ENCODE measurements at regions not wholly inside any gene's neighbourhood (a gene's known extent, or its start where the extent isn't known, plus 50 kb on each side); places are given as distances from the start of the nearest gene placed in this dataset.
"Not testable (repeated sequence)": the region's sequence is repeated elsewhere in the genome, so short reads cannot be mapped to it uniquely, and the experiment has no call there.

GRCh38 chr15:37394402-37395099, 294.2 kb upstream of the MEIS2 start:
- no peak overlapping the region for H3K27ac ChIP-seq (ENCODE audit: low read depth, low read length)
- H3K4me1 ChIP-seq (ENCODE audit: control insufficient read depth in 1 of 2, insufficient read depth in 2 of 2, low read length in 2 of 2), result no peaks in the 10 kb centered on the region
- no peaks in the 10 kb centered on the region for H3K27me3 ChIP-seq (ENCODE audit: control insufficient read depth in 1 of 2, insufficient read depth in 2 of 2, low read length in 2 of 2)
- no peaks in the 10 kb centered on the region for H3K36me3 ChIP-seq (ENCODE audit: control insufficient read depth in 1 of 2, insufficient read depth in 2 of 2, low read length in 2 of 2)
- peaks cover 0 to 3% of the 10 kb centered on the region in 2 donors for H3K9me3 ChIP-seq (ENCODE audit: control insufficient read depth in 1 of 2, low read length in 2 of 2)
- no peak overlapping the region for H3K9ac ChIP-seq (ENCODE audit: low read depth in 1 of 2, low read length in 2 of 2)
- no peak overlapping the region for H3K4me3 ChIP-seq (ENCODE audit: low read depth in 1 of 2, low read length in 2 of 2)

GRCh38 chr15:37395100-37395468, 294.7 kb upstream of the MEIS2 start:
- no peaks in the 10 kb centered on the region for H3K4me1 ChIP-seq (ENCODE audit: control insufficient read depth in 1 of 2, insufficient read depth in 2 of 2, low read length in 2 of 2)
- no peaks in the 10 kb centered on the region for H3K36me3 ChIP-seq (ENCODE audit: control insufficient read depth in 1 of 2, insufficient read depth in 2 of 2, low read length in 2 of 2)
- no peaks in the 10 kb centered on the region for H3K9me3 ChIP-seq (ENCODE audit: control insufficient read depth in 1 of 2, low read length in 2 of 2)
- H3K9ac ChIP-seq (ENCODE audit: low read depth in 1 of 2, low read length in 2 of 2), result no peak overlapping the region
- H3K27me3 ChIP-seq (ENCODE audit: control insufficient read depth in 1 of 2, insufficient read depth in 2 of 2, low read length in 2 of 2), result no peaks in the 10 kb centered on the region
- H3K4me3 ChIP-seq (ENCODE audit: low read depth in 1 of 2, low read length in 2 of 2), result no peak overlapping the region
- no peak overlapping the region for H3K27ac ChIP-seq (ENCODE audit: low read depth, low read length)

- no peak overlapping the region for H3K4me3 ChIP-seq (ENCODE audit: low read depth in 1 of 2, low read length in 2 of 2)
- H3K4me1 ChIP-seq (ENCODE audit: control insufficient read depth in 1 of 2, insufficient read depth in 2 of 2, low read length in 2 of 2), result no peaks in the 10 kb centered on the region
- no peaks in the 10 kb centered on the region for H3K36me3 ChIP-seq (ENCODE audit: control insufficient read depth in 1 of 2, insufficient read depth in 2 of 2, low read length in 2 of 2)
- H3K9me3 ChIP-seq (ENCODE audit: control insufficient read depth in 1 of 2, low read length in 2 of 2), result no peaks in the 10 kb centered on the region
- H3K9ac ChIP-seq (ENCODE audit: low read depth in 1 of 2, low read length in 2 of 2), result no peak overlapping the region
- no peaks in the 10 kb centered on the region for H3K27me3 ChIP-seq (ENCODE audit: control insufficient read depth in 1 of 2, insufficient read depth in 2 of 2, low read length in 2 of 2)
- no peak overlapping the region for H3K27ac ChIP-seq (ENCODE audit: low read depth, low read length)
Observed at GRCh38 chr15:37397266-37398022, 297.1 kb upstream of the MEIS2 start.

- no peaks in the 10 kb centered on the region for H3K36me3 ChIP-seq (ENCODE audit: control insufficient read depth in 1 of 2, insufficient read depth in 2 of 2, low read length in 2 of 2)
- H3K9me3 ChIP-seq (ENCODE audit: control insufficient read depth in 1 of 2, low read length in 2 of 2), result no peaks in the 10 kb centered on the region
- H3K27me3 ChIP-seq (ENCODE audit: control insufficient read depth in 1 of 2, insufficient read depth in 2 of 2, low read length in 2 of 2), result no peaks in the 10 kb centered on the region
- no peaks in the 10 kb centered on the region for H3K4me1 ChIP-seq (ENCODE audit: control insufficient read depth in 1 of 2, insufficient read depth in 2 of 2, low read length in 2 of 2)
- no peak overlapping the region for H3K27ac ChIP-seq (ENCODE audit: low read depth, low read length)
- H3K4me3 ChIP-seq (ENCODE audit: low read depth in 1 of 2, low read length in 2 of 2), result no peak overlapping the region
- no peak overlapping the region for H3K9ac ChIP-seq (ENCODE audit: low read depth in 1 of 2, low read length in 2 of 2)
Observed at GRCh38 chr15:37416103-37416502, 315.8 kb upstream of the MEIS2 start.

- H3K4me1 ChIP-seq (ENCODE audit: control insufficient read depth in 1 of 2, insufficient read depth in 2 of 2, low read length in 2 of 2), result no peaks in the 10 kb centered on the region
- H3K36me3 ChIP-seq (ENCODE audit: control insufficient read depth in 1 of 2, insufficient read depth in 2 of 2, low read length in 2 of 2), result no peaks in the 10 kb centered on the region
- H3K4me3 ChIP-seq (ENCODE audit: low read depth in 1 of 2, low read length in 2 of 2), result no peak overlapping the region
- H3K27ac ChIP-seq (ENCODE audit: low read depth, low read length), result no peak overlapping the region
- peaks cover 0 to 3% of the 10 kb centered on the region in 2 donors for H3K9me3 ChIP-seq (ENCODE audit: control insufficient read depth in 1 of 2, low read length in 2 of 2)
- H3K9ac ChIP-seq (ENCODE audit: low read depth in 1 of 2, low read length in 2 of 2), result no peak overlapping the region
- no peaks in the 10 kb centered on the region for H3K27me3 ChIP-seq (ENCODE audit: control insufficient read depth in 1 of 2, insufficient read depth in 2 of 2, low read length in 2 of 2)
Observed at GRCh38 chr15:37425541-37425940, 325.2 kb upstream of the MEIS2 start.

GRCh38 chr15:37427393-37427792, 327.0 kb upstream of the MEIS2 start:
- not testable (repeated sequence) for H3K27ac ChIP-seq (ENCODE audit: low read depth, low read length); H3K9ac ChIP-seq (ENCODE audit: low read depth in 1 of 2, low read length in 2 of 2); H3K4me3 ChIP-seq (ENCODE audit: low read depth in 1 of 2, low read length in 2 of 2); H3K4me1 ChIP-seq (ENCODE audit: control insufficient read depth in 1 of 2, insufficient read depth in 2 of 2, low read length in 2 of 2); H3K27me3 ChIP-seq (ENCODE audit: control insufficient read depth in 1 of 2, insufficient read depth in 2 of 2, low read length in 2 of 2); H3K36me3 ChIP-seq (ENCODE audit: control insufficient read depth in 1 of 2, insufficient read depth in 2 of 2, low read length in 2 of 2); H3K9me3 ChIP-seq (ENCODE audit: control insufficient read depth in 1 of 2, low read length in 2 of 2)

GRCh38 chr15:37446921-37447320, 346.6 kb upstream of the MEIS2 start:
- H3K4me3 ChIP-seq (ENCODE audit: low read depth in 1 of 2, low read length in 2 of 2), result no peak overlapping the region
- H3K9ac ChIP-seq (ENCODE audit: low read depth in 1 of 2, low read length in 2 of 2), result no peak overlapping the region
- H3K27me3 ChIP-seq (ENCODE audit: control insufficient read depth in 1 of 2, insufficient read depth in 2 of 2, low read length in 2 of 2), result no peaks in the 10 kb centered on the region
- H3K9me3 ChIP-seq (ENCODE audit: control insufficient read depth in 1 of 2, low read length in 2 of 2), result peaks cover 0 to under 1% of the 10 kb centered on the region in 2 donors
- no peaks in the 10 kb centered on the region for H3K4me1 ChIP-seq (ENCODE audit: control insufficient read depth in 1 of 2, insufficient read depth in 2 of 2, low read length in 2 of 2)
- no peak overlapping the region for H3K27ac ChIP-seq (ENCODE audit: low read depth, low read length)
- no peaks in the 10 kb centered on the region for H3K36me3 ChIP-seq (ENCODE audit: control insufficient read depth in 1 of 2, insufficient read depth in 2 of 2, low read length in 2 of 2)

- H3K36me3 ChIP-seq (ENCODE audit: control insufficient read depth in 1 of 2, insufficient read depth in 2 of 2, low read length in 2 of 2), result no peaks in the 10 kb centered on the region
- H3K9me3 ChIP-seq (ENCODE audit: control insufficient read depth in 1 of 2, low read length in 2 of 2), result peaks cover 0 to 16% of the 10 kb centered on the region in 2 donors
- H3K4me1 ChIP-seq (ENCODE audit: control insufficient read depth in 1 of 2, insufficient read depth in 2 of 2, low read length in 2 of 2), result no peaks in the 10 kb centered on the region
- H3K4me3 ChIP-seq (ENCODE audit: low read depth in 1 of 2, low read length in 2 of 2), result no peak overlapping the region
- no peak overlapping the region for H3K27ac ChIP-seq (ENCODE audit: low read depth, low read length)
- no peak overlapping the region for H3K9ac ChIP-seq (ENCODE audit: low read depth in 1 of 2, low read length in 2 of 2)
- H3K27me3 ChIP-seq (ENCODE audit: control insufficient read depth in 1 of 2, insufficient read depth in 2 of 2, low read length in 2 of 2), result no peaks in the 10 kb centered on the region
Observed at GRCh38 chr15:37452498-37452897, 352.1 kb upstream of the MEIS2 start.

GRCh38 chr15:37480482-37480881, 380.1 kb upstream of the MEIS2 start:
- H3K9ac ChIP-seq (ENCODE audit: low read depth in 1 of 2, low read length in 2 of 2), result no peak overlapping the region
- no peaks in the 10 kb centered on the region for H3K4me1 ChIP-seq (ENCODE audit: control insufficient read depth in 1 of 2, insufficient read depth in 2 of 2, low read length in 2 of 2)
- no peaks in the 10 kb centered on the region for H3K36me3 ChIP-seq (ENCODE audit: control insufficient read depth in 1 of 2, insufficient read depth in 2 of 2, low read length in 2 of 2)

GRCh38 chr15:37481126-37481525, 380.8 kb upstream of the MEIS2 start:
- no peaks in the 10 kb centered on the region for H3K36me3 ChIP-seq (ENCODE audit: control insufficient read depth in 1 of 2, insufficient read depth in 2 of 2, low read length in 2 of 2)
- H3K9ac ChIP-seq (ENCODE audit: low read depth in 1 of 2, low read length in 2 of 2), result no peak overlapping the region
- H3K9me3 ChIP-seq (ENCODE audit: control insufficient read depth in 1 of 2, low read length in 2 of 2), result peaks cover 0 to 5% of the 10 kb centered on the region in 2 donors
- H3K27ac ChIP-seq (ENCODE audit: low read depth, low read length), result no peak overlapping the region
- H3K4me1 ChIP-seq (ENCODE audit: control insufficient read depth in 1 of 2, insufficient read depth in 2 of 2, low read length in 2 of 2), result no peaks in the 10 kb centered on the region
- no peak overlapping the region for H3K4me3 ChIP-seq (ENCODE audit: low read depth in 1 of 2, low read length in 2 of 2)
- no peaks in the 10 kb centered on the region for H3K27me3 ChIP-seq (ENCODE audit: control insufficient read depth in 1 of 2, insufficient read depth in 2 of 2, low read length in 2 of 2)

More at GRCh38 chr15:37480482-37480881, 380.1 kb upstream of the MEIS2 start:
- peaks cover 0 to 5% of the 10 kb centered on the region in 2 donors for H3K9me3 ChIP-seq (ENCODE audit: control insufficient read depth in 1 of 2, low read length in 2 of 2)
- H3K4me3 ChIP-seq (ENCODE audit: low read depth in 1 of 2, low read length in 2 of 2), result no peak overlapping the region
- H3K27me3 ChIP-seq (ENCODE audit: control insufficient read depth in 1 of 2, insufficient read depth in 2 of 2, low read length in 2 of 2), result no peaks in the 10 kb centered on the region
- no peak overlapping the region for H3K27ac ChIP-seq (ENCODE audit: low read depth, low read length)

Measured in duodenal mucosa (tissue), 2 donors.